ENCODE measurements at regions not wholly inside any gene's neighbourhood (a gene's known extent, or its start where the extent isn't known, plus 50 kb on each side); places are given as distances from the start of the nearest gene placed in this dataset.
A peak's percentile ranks its signal among the peaks of the same experiment; 100 is the strongest.

- peak; percentile 43 for ATAC-seq
- intact Hi-C loops (cut with DNase I) = no loop called here
- Histone ChIP-seq H3K27me3 (peaks cover 0 to 4% of the 10 kb centered on the region in 2 donors), H3K9me3 (no peaks in the 10 kb centered on the region), H3K36me3 (replicated peaks in 1 of 2; ENCODE audit: insufficient read depth in 1 of 2, low read depth in 2 of 2) (no peaks in the 10 kb centered on the region), H3K4me1 (peaks cover 27% of the 10 kb centered on the region), H3K4me3 (no peak overlapping the region), H3K27ac (peak overlapping the region in 2 of 4 donors; percentile 4 to 44)
- peak in 2 of 4 donors; percentile 25 to 52 for DNase-seq
- WGBS, 2 donors = 33 to 36% methylated on average over 10 to 13 of the region's 13 CpGs
- no peak for TF ChIP-seq CTCF (IDR thresholded peaks at IDR 0.05)
- no peak for TF ChIP-seq POLR2A (IDR thresholded peaks at IDR 0.05)
Observed at GRCh38 chr17:73949903-73950592, 253.4 kb upstream of the RPL38 start.

- Histone ChIP-seq H3K27ac (peak overlapping the region in 2 of 4 donors; percentile 4 to 44), H3K4me3 (no peak overlapping the region), H3K36me3 (replicated peaks in 1 of 2; ENCODE audit: insufficient read depth in 1 of 2, low read depth in 2 of 2) (no peaks in the 10 kb centered on the region), H3K4me1 (peaks cover 27% of the 10 kb centered on the region), H3K27me3 (peaks cover 0 to 4% of the 10 kb centered on the region in 2 donors), H3K9me3 (no peaks in the 10 kb centered on the region)
- intact Hi-C loops (cut with DNase I) = no loop called here
- WGBS, 2 donors = 35 to 43% methylated on average over 7 to 8 of the region's 8 CpGs
- peak in 1 of 4 donors; percentile 31 for DNase-seq
- TF ChIP-seq POLR2A (IDR thresholded peaks at IDR 0.05) (no peak), CTCF (IDR thresholded peaks at IDR 0.05) (peak in 4 of 7 experiments; percentile 10 to 24 (median 15))
- peak; percentile 6 for ATAC-seq
Observed at GRCh38 chr17:73950593-73950914, 252.9 kb upstream of the RPL38 start.

GRCh38 chr17:73952082-73952479 lies 251.4 kb upstream of the RPL38 start:
- ATAC-seq (no peak), DNase-seq (no peak)
- no peak overlapping the region for H3K27ac ChIP-seq
- H3K9me3 ChIP-seq = no peaks in the 10 kb centered on the region
- WGBS, 2 donors = 17 to 46% methylated on average over 16 to 19 of the region's 20 CpGs
- peaks cover 0 to 4% of the 10 kb centered on the region in 2 donors for H3K27me3 ChIP-seq
- TF ChIP-seq CTCF (IDR thresholded peaks at IDR 0.05) = no peak
- TF ChIP-seq POLR2A (IDR thresholded peaks at IDR 0.05) = no peak
- no peaks in the 10 kb centered on the region for H3K36me3 ChIP-seq (replicated peaks in 1 of 2; ENCODE audit: insufficient read depth in 1 of 2, low read depth in 2 of 2)
- no peak overlapping the region for H3K4me3 ChIP-seq
- intact Hi-C loops (cut with DNase I) = no loop called here
- peaks cover 27% of the 10 kb centered on the region for H3K4me1 ChIP-seq

GRCh38 chr17:73952480-73953205 lies 250.8 kb upstream of the RPL38 start:
- ATAC-seq (no peak), DNase-seq (peak in 3 of 4 donors; percentile 25 to 64 (median 46))
- Histone ChIP-seq H3K4me3 (no peak overlapping the region), H3K27me3 (peaks cover 0 to 4% of the 10 kb centered on the region in 2 donors), H3K4me1 (peaks cover 27% of the 10 kb centered on the region), H3K27ac (no peak overlapping the region), H3K9me3 (no peaks in the 10 kb centered on the region), H3K36me3 (replicated peaks in 1 of 2; ENCODE audit: insufficient read depth in 1 of 2, low read depth in 2 of 2) (no peaks in the 10 kb centered on the region)
- WGBS, 2 donors = 5% methylated on average over 43 to 59 of the region's 67 CpGs
- TF ChIP-seq POLR2A (IDR thresholded peaks at IDR 0.05) (no peak), CTCF (IDR thresholded peaks at IDR 0.05) (peak in 6 of 7 experiments; percentile 13 to 54 (median 36))
- intact Hi-C loops (cut with DNase I) = no loop called here

Measured in body of pancreas (tissue), 4 donors.